GM23248 (cell line): ENCODE measurements at regions not wholly inside any gene's neighbourhood (a gene's known extent, or its start where the extent isn't known, plus 50 kb on each side); places are given as distances from the start of the nearest gene placed in this dataset.

Source experiments
- EZH2 ChIP-seq: fragments of 200-600 bp; sonication (generic); IDR thresholded peaks from 2 replicates; pipeline ENCODE4 v1.6.1; 2018; ENCODE audit warnings: antibody characterized with exemption, mild to moderate bottlenecking; ENCODE audit not compliant: insufficient read depth, poor library complexity, severe bottlenecking
- EZH2phosphoT487 ChIP-seq: fragments of 200-600 bp; sonication (generic); IDR thresholded peaks from 2 replicates; pipeline ENCODE4 v1.6.1; 2018; ENCODE audit warnings: antibody characterized with exemption, moderate library complexity, mild to moderate bottlenecking, low read depth; ENCODE audit not compliant: insufficient read depth

- TF ChIP-seq EZH2 (no peak), EZH2phosphoT487 (no peak)
Measured at GRCh38 chr12:38385486-38385885, 68.9 kb downstream of the ALG10B start.
